Fibroblast of lung (primary cell): ENCODE measurements at regions not wholly inside any gene's neighbourhood (a gene's known extent, or its start where the extent isn't known, plus 50 kb on each side); places are given as distances from the start of the nearest gene placed in this dataset.

Experiments
- DNase-seq, 2 donors: peaks; one replicate each; pipeline versions ENCODE4 v3.0.0 to v3.0.0-alpha.2; 2010; ENCODE audit warnings: low read depth in 2 of 2
- H2AFZ ChIP-seq: 2 replicates; pipeline ENCODE4 v1.5.1; 2012; ENCODE audit warnings: low read length, control low read depth, inconsistent platforms
- H3K27ac ChIP-seq: 2 replicates; pipeline ENCODE4 v1.5.1; 2011; ENCODE audit warnings: low read length, control low read depth; ENCODE audit not compliant: insufficient read depth
- H3K27me3 ChIP-seq: 2 replicates; pipeline ENCODE4 v1.5.1; 2011; ENCODE audit warnings: mild to moderate bottlenecking, low read length; ENCODE audit not compliant: control insufficient read depth, insufficient read depth
- H3K36me3 ChIP-seq: 2 replicates; pipeline ENCODE4 v1.5.1; 2011; ENCODE audit warnings: low read length; ENCODE audit not compliant: control insufficient read depth, insufficient read depth
- H3K4me1 ChIP-seq: 2 replicates; pipeline ENCODE4 v1.5.1; 2011; ENCODE audit warnings: low read length; ENCODE audit not compliant: control insufficient read depth, insufficient read depth; ENCODE audit errors: extremely low read depth
- H3K4me2 ChIP-seq: 2 replicates; pipeline ENCODE4 v1.5.1; 2011; ENCODE audit warnings: low read length, control low read depth; ENCODE audit not compliant: insufficient read depth; ENCODE audit errors: extremely low read depth
- H3K4me3 ChIP-seq, 4 experiments: fragments of 200-600 bp in 1 of 4; sonication (generic) in 1 of 4; replicated peaks in 1 of 4; 2 replicates each; pipeline ENCODE4 v1.5.1; 2011 to 2016; ENCODE audit warnings: low read length in 4 of 4, low read depth in 3 of 4, mild to moderate bottlenecking in 3 of 4, control low read depth in 2 of 4, inconsistent platforms in 1 of 4, mixed read lengths in 1 of 4; ENCODE audit not compliant: insufficient read depth in 1 of 4; ENCODE audit errors: control extremely low read depth in 1 of 4
- H3K79me2 ChIP-seq: 2 replicates; pipeline ENCODE4 v1.5.1; 2012; ENCODE audit warnings: mild to moderate bottlenecking, low read length, inconsistent platforms; ENCODE audit not compliant: control insufficient read depth, insufficient read depth
- H3K9ac ChIP-seq: 2 replicates; pipeline ENCODE4 v1.5.1; 2011; ENCODE audit warnings: mild to moderate bottlenecking, low read length, control low read depth; ENCODE audit not compliant: insufficient read depth
- H3K9me3 ChIP-seq: 2 replicates; pipeline ENCODE4 v1.5.1; 2012; ENCODE audit warnings: low read depth, low read length; ENCODE audit not compliant: control insufficient read depth, insufficient read depth
- H4K20me1 ChIP-seq: 2 replicates; pipeline ENCODE4 v1.5.1; 2011; ENCODE audit warnings: low read length; ENCODE audit not compliant: control insufficient read depth, insufficient read depth; ENCODE audit errors: extremely low read depth
- CTCF ChIP-seq, 2 donors: IDR thresholded peaks in 1 of 2; conservative IDR thresholded peaks in 1 of 2; 1 replicate in 1 of 2; 2 replicates in 1 of 2; pipeline ENCODE4 v1.5.1; 2011 to 2012; ENCODE audit warnings: low read length in 2 of 2, control low read depth in 1 of 2, inconsistent platforms in 1 of 2, low read depth in 1 of 2, mild to moderate bottlenecking in 1 of 2
- EZH2 ChIP-seq: IDR thresholded peaks from 2 replicates; pipeline ENCODE4 v1.5.1; 2012; ENCODE audit warnings: low read length, control low read depth, mild to moderate bottlenecking; ENCODE audit errors: missing control alignments

- Histone ChIP-seq H3K4me1 (no peaks in the 10 kb centered on the region), H4K20me1 (no peaks in the 10 kb centered on the region), H3K4me3 (no peak overlapping the region), H3K27ac (no peak overlapping the region), H3K4me2 (no peak overlapping the region), H3K36me3 (no peaks in the 10 kb centered on the region), H3K79me2 (no peaks in the 10 kb centered on the region), H3K9me3 (no peaks in the 10 kb centered on the region), H3K9ac (no peak overlapping the region), H2AFZ (no peak overlapping the region), H3K27me3 (no peaks in the 10 kb centered on the region)
- DNase-seq, result no peak
- TF ChIP-seq EZH2 (no peak), CTCF (conservative IDR thresholded peaks at IDR 0.05 in 1 of 2, IDR thresholded peaks at IDR 0.05 in 1 of 2; ENCODE audit: low read depth in 1 of 2, low read length in 2 of 2) (no peak)
Measured at GRCh38 chr4:166414431-166414830, 541.4 kb downstream of the TLL1 start.

GRCh38 chr4:166415749-166416148, 542.7 kb downstream of the TLL1 start:
- Histone ChIP-seq H3K4me1 (no peaks in the 10 kb centered on the region), H3K36me3 (no peaks in the 10 kb centered on the region), H3K4me2 (no peak overlapping the region), H3K27ac (no peak overlapping the region), H3K9me3 (no peaks in the 10 kb centered on the region), H3K9ac (no peak overlapping the region), H3K79me2 (no peaks in the 10 kb centered on the region), H4K20me1 (no peaks in the 10 kb centered on the region), H2AFZ (no peak overlapping the region), H3K27me3 (no peaks in the 10 kb centered on the region), H3K4me3 (no peak overlapping the region)
- TF ChIP-seq CTCF (conservative IDR thresholded peaks at IDR 0.05 in 1 of 2, IDR thresholded peaks at IDR 0.05 in 1 of 2; ENCODE audit: low read depth in 1 of 2, low read length in 2 of 2), result no peak
- TF ChIP-seq EZH2, result no peak
- DNase-seq, result no peak

- H3K4me1 ChIP-seq, result peaks cover 2% of the 10 kb centered on the region
- H4K20me1 ChIP-seq, result no peaks in the 10 kb centered on the region
- TF ChIP-seq EZH2 (no peak), CTCF (conservative IDR thresholded peaks at IDR 0.05 in 1 of 2, IDR thresholded peaks at IDR 0.05 in 1 of 2; ENCODE audit: low read depth in 1 of 2, low read length in 2 of 2) (peak in 1 of 2 donors; percentile 4)
- H3K9me3 ChIP-seq, result no peaks in the 10 kb centered on the region
- no peaks in the 10 kb centered on the region for H3K27me3 ChIP-seq
- peak overlapping the region; percentile 43 for H3K27ac ChIP-seq
- no peaks in the 10 kb centered on the region for H3K79me2 ChIP-seq
- no peak overlapping the region for H2AFZ ChIP-seq
- peak; percentile 64 to 88 for DNase-seq
- no peak overlapping the region for H3K4me3 ChIP-seq
- no peaks in the 10 kb centered on the region for H3K36me3 ChIP-seq
- H3K4me2 ChIP-seq, result no peak overlapping the region
- no peak overlapping the region for H3K9ac ChIP-seq
Measured at GRCh38 chr4:166421556-166422156, 548.6 kb downstream of the TLL1 start.
